ENCODE measurements at regions not wholly inside any gene's neighbourhood (a gene's known extent, or its start where the extent isn't known, plus 50 kb on each side); places are given as distances from the start of the nearest gene placed in this dataset.

DNA sequence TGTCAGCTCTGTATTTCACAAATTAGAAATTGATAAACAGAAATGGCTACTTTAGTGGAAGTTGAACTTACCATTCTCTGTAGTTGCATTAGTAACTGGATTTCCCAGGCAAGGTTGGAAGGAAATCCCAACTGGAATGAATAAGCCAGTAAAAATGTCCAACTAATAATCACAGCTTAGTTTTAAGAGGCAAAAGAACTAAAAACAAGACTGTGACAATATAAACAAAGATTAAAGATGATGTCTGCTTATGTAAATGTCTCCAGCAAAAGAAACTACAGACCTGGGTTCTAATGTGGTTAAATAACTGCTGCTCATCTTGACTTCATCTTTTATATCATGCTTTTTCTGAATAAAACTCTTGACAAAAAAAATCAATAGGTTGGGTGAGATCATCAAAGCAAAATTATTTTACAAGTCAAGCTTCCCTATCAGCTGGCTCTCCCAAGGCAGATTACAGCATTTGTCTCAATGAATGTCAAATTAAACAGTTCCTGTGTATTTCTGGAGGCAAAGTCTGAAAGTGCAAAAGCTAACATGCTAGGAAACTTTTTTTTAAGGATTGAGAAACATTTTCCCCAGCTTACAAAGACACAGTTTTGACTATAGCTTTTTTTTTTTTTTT, 62.3 kb upstream of the HMHB1 start:
- Mint-ChIP-seq H3K4me3 (ENCODE audit: low read depth) (no peak overlapping the region), H3K27ac (no peak overlapping the region), H3K9me3 (ENCODE audit: low read depth) (peaks cover 3% of the 10 kb centered on the region), H3K4me1 (ENCODE audit: low read depth) (peaks cover 7% of the 10 kb centered on the region), H3K36me3 (ENCODE audit: insufficient read depth) (no peaks in the 10 kb centered on the region), H3K27me3 (peaks cover 13% of the 10 kb centered on the region)
- DNase-seq (ENCODE audit: low spot score, unreplicated experiment) = no peak
- TF ChIP-seq, protein P1, sequence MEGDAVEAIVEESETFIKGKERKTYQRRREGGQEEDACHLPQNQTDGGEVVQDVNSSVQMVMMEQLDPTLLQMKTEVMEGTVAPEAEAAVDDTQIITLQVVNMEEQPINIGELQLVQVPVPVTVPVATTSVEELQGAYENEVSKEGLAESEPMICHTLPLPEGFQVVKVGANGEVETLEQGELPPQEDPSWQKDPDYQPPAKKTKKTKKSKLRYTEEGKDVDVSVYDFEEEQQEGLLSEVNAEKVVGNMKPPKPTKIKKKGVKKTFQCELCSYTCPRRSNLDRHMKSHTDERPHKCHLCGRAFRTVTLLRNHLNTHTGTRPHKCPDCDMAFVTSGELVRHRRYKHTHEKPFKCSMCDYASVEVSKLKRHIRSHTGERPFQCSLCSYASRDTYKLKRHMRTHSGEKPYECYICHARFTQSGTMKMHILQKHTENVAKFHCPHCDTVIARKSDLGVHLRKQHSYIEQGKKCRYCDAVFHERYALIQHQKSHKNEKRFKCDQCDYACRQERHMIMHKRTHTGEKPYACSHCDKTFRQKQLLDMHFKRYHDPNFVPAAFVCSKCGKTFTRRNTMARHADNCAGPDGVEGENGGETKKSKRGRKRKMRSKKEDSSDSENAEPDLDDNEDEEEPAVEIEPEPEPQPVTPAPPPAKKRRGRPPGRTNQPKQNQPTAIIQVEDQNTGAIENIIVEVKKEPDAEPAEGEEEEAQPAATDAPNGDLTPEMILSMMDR (IDR thresholded peaks at IDR 0.05; ENCODE audit: unreplicated experiment) = no peak

DNA sequence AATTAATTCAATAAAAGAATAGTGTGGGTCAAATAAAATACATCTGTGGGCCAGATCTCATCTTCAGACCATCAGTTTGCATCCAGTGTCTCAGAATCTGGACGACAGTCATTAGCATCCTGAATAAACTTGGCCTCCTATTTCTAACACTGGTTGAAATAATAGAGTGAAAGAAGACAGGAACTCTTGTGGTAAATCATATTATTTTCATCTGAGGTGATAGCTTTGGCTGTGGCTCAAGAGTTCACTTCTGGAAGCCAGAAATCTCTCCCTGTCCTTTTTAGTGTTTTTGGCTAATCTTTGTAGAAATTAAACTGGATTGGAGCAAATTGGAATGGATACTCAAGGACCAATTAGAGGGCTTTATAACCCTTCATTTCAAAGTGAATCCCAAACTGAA, 63.4 kb upstream of the HMHB1 start:
- H3K36me3 Mint-ChIP-seq (ENCODE audit: insufficient read depth) = no peaks in the 10 kb centered on the region

DNA sequence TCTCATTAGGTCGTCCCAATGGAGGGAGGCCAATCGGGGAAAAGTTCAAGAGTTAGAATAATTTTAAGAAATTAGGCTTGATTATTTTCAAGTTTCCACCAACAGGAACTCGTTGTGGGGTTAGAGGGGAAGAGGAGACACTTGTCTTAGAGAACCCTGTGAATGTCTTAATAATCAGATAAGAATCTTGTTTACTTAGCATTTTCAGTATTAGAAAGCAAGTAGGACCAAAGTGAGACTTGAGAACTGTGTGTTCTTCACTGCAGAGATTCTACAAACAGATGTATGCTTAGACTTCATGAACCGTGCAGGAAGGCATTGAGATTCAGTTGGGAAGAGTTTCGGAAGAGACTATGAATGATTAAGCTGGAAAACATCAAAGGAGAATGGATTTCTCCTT, 69.0 kb upstream of the HMHB1 start:
- Mint-ChIP-seq H3K36me3 (ENCODE audit: insufficient read depth) (no peaks in the 10 kb centered on the region), H3K4me3 (ENCODE audit: low read depth) (no peak overlapping the region), H3K4me1 (ENCODE audit: low read depth) (no peaks in the 10 kb centered on the region), H3K9me3 (ENCODE audit: low read depth) (no peaks in the 10 kb centered on the region), H3K27ac (no peak overlapping the region), H3K27me3 (peaks cover 9% of the 10 kb centered on the region)
- DNase-seq (ENCODE audit: low spot score, unreplicated experiment) = no peak
- TF ChIP-seq, protein P1 (IDR thresholded peaks at IDR 0.05; ENCODE audit: unreplicated experiment) = no peak

More for the DNA sequence above, 63.4 kb upstream of the HMHB1 start:
- Mint-ChIP-seq H3K27me3 (peaks cover 17% of the 10 kb centered on the region), H3K9me3 (ENCODE audit: low read depth) (peaks cover 3% of the 10 kb centered on the region), H3K4me1 (ENCODE audit: low read depth) (peaks cover 7% of the 10 kb centered on the region), H3K4me3 (ENCODE audit: low read depth) (no peak overlapping the region), H3K27ac (no peak overlapping the region)
- TF ChIP-seq, protein P1 (IDR thresholded peaks at IDR 0.05; ENCODE audit: unreplicated experiment) = no peak
- DNase-seq (ENCODE audit: low spot score, unreplicated experiment) = no peak

DNA sequence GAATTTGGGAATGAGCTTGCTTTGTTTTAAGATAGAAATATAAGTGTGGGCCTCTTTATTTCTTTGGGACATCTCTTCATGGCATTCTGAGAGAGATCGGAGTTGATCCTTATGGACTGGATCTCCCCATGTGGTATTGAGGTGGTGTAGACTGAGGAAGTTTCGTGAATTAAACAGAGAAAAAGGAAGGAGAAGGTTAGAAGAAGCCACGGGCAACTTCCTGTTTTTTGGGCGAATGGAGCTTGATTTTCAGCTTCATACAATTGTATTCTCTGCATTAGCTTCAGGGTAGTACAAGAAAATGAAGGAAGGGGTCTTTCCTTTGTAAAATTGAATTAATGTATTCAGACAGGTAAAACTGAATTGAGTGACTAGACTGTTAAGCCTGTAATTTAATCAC, 70.5 kb upstream of the HMHB1 start:
- Mint-ChIP-seq H3K9me3 (ENCODE audit: low read depth) (no peaks in the 10 kb centered on the region), H3K27ac (no peak overlapping the region), H3K27me3 (peaks cover 18% of the 10 kb centered on the region), H3K4me3 (ENCODE audit: low read depth) (no peak overlapping the region), H3K36me3 (ENCODE audit: insufficient read depth) (no peaks in the 10 kb centered on the region), H3K4me1 (ENCODE audit: low read depth) (no peaks in the 10 kb centered on the region)
- TF ChIP-seq, protein P1 (IDR thresholded peaks at IDR 0.05; ENCODE audit: unreplicated experiment) = no peak
- no peak for DNase-seq (ENCODE audit: low spot score, unreplicated experiment)

DNA sequence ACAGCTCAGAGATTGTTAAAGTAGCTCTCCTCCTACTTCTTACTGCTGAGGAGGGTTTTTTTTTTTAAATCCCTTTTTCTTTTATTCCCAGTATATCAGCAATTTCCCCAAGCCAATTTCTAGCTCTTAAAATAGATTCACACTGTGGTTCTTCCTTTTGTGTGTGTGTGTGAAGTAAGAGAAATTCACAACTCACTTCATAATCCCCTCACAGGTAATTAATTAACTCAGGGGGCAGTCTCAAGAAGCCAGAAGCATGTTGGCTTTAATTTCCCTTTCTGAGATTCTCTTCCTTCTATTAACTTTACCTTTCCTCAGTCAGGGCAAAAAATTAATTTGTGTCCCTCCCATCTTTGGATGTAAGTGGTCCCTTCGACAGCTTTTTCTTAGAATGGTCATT, 71.0 kb upstream of the HMHB1 start:
- H3K27ac Mint-ChIP-seq = no peak overlapping the region
- no peak overlapping the region for H3K4me3 Mint-ChIP-seq (ENCODE audit: low read depth)
- peaks cover 18% of the 10 kb centered on the region for H3K27me3 Mint-ChIP-seq
- H3K4me1 Mint-ChIP-seq (ENCODE audit: low read depth) = no peaks in the 10 kb centered on the region
- H3K9me3 Mint-ChIP-seq (ENCODE audit: low read depth) = no peaks in the 10 kb centered on the region
- no peaks in the 10 kb centered on the region for H3K36me3 Mint-ChIP-seq (ENCODE audit: insufficient read depth)
- TF ChIP-seq, protein P1 (IDR thresholded peaks at IDR 0.05; ENCODE audit: unreplicated experiment) = no peak
- DNase-seq (ENCODE audit: low spot score, unreplicated experiment) = no peak

Data from progenitor cell of endocrine pancreas (in vitro differentiated cells).